ENCODE measurements at regions not wholly inside any gene's neighbourhood (a gene's known extent, or its start where the extent isn't known, plus 50 kb on each side); places are given as distances from the start of the nearest gene placed in this dataset.
"Not testable (repeated sequence)": the region's sequence is repeated elsewhere in the genome, so short reads cannot be mapped to it uniquely, and the experiment has no call there.

GRCh38 chr5:142542078-142542477, 143.8 kb downstream of the FGF1 start:
- no peak for DNase-seq (ENCODE audit: low read depth in 4 of 4, low spot score in 3 of 4)

DNA sequence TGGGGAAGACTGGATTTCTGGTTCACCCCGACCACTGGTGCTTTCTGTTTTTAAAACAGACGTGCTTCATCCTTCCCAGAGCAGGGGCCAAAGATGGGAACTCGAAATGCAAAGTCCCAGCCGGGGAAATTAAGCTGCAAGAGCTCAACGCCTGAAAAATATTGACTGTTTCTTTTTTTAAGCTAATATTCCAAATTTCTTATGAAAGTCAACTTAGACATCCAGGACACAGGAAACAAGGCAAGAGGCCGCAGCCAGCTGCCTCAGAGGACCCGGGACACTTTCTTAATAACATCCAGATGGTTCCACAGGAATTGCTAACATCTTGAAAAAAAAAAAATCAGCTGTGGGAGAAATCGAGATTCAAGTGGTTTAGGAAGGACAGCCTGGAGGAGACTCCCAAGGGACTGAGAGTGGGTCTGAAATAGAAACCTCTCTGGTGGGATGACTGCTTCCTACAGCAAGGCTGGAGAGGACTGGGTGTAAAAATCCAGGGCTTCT, 144.9 kb downstream of the FGF1 start:
- no peak for DNase-seq (ENCODE audit: low read depth in 4 of 4, low spot score in 3 of 4)

- DNase-seq (ENCODE audit: low read depth in 4 of 4, low spot score in 3 of 4) = no peak
Measured at GRCh38 chr5:142539154-142539740, 146.6 kb downstream of the FGF1 start.

GRCh38 chr5:142537938-142538337, 148.0 kb downstream of the FGF1 start:
- DNase-seq (ENCODE audit: low read depth in 4 of 4, low spot score in 3 of 4) = no peak

GRCh38 chr5:142532781-142533176, 153.1 kb downstream of the FGF1 start:
- no peak for DNase-seq (ENCODE audit: low read depth in 4 of 4, low spot score in 3 of 4)

GRCh38 chr5:142531977-142532780, 153.7 kb downstream of the FGF1 start:
- DNase-seq (ENCODE audit: low read depth in 4 of 4, low spot score in 3 of 4) = no peak

DNA sequence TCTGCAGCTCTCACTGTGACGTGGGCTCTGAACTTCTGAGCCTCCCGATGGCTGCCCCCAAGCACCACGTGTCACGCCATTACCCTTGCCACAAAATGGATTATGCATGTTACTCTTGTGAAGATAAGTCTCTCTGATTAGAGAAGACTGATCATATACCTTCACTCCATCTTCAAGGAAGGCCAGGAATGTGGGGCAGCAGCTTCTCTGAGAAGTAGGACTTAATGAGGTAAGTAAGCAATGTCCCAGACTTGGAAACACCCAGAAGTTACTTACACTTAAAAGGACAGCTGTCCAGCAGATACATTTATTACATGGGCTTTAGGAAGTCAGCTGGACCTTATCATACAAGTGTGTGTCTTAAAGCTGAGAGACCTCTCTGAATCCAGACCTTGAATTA, 155.0 kb downstream of the FGF1 start:
- no peak for DNase-seq (ENCODE audit: low read depth in 4 of 4, low spot score in 3 of 4)

GRCh38 chr5:142529626-142530278, 156.1 kb downstream of the FGF1 start:
- DNase-seq (ENCODE audit: low read depth in 4 of 4, low spot score in 3 of 4) = no peak

DNA sequence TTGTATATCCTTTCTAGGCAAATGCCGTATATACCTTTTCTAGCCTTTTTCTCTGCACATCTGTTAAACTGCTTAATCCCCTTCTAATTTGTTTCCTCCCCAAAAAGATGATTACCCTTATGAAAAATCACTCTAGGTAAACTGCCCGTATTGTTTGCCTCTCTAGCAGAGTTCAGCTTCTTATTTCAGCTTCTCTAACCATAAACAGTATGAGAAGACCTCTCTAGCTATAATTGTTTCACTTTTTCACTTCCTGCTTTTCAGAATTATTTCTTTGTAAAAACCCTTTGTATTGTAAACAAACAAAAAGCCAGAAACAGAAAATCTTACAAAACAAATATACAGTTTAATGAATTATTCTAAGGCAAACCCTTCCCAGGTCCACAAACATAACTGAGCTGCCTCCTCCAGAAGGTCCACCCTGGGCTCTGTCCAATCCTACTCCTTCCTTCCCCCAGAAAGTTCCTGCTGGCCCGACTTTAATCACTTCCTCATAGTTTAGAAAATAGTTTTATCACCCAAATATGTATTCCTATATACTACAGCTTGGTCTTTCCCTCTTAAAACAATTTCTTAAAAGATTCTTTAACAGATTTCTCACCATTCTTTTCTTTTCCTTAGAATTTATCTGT, 158.1 kb downstream of the FGF1 start:
- no peak for DNase-seq (ENCODE audit: low read depth in 4 of 4, low spot score in 3 of 4)

DNA sequence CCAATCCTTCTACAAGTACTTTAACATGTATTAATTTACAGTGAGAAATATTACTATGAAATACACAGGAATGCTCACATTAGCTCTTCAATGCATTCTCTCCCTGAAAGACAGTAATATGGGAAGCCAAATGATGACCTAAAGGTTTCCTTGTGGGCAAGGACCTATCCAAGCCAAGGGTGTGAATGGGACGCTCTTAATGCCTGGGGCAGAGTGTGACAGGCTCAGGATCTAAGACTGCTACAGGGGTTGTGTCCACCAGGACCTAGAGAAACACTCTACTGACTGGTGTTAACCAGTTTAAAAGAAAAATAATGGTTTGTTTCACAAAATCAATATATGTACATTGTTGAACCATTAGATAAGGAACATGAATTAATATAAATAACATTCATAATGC, 158.7 kb downstream of the FGF1 start:
- DNase-seq (ENCODE audit: low read depth in 4 of 4, low spot score in 3 of 4) = no peak

GRCh38 chr5:142522983-142523382, 162.9 kb downstream of the FGF1 start:
- DNase-seq (ENCODE audit: low read depth in 4 of 4, low spot score in 3 of 4) = no peak

GRCh38 chr5:142521706-142522105, 164.2 kb downstream of the FGF1 start:
- no peak for DNase-seq (ENCODE audit: low read depth in 4 of 4, low spot score in 3 of 4)

- no peak for DNase-seq (ENCODE audit: low read depth in 4 of 4, low spot score in 3 of 4)
Measured at GRCh38 chr5:142520885-142521284, 165.0 kb downstream of the FGF1 start.

GRCh38 chr5:142519913-142520312, 166.0 kb downstream of the FGF1 start:
- DNase-seq (ENCODE audit: low read depth in 4 of 4, low spot score in 3 of 4) = not testable (repeated sequence)

GRCh38 chr5:142517840-142518239, 168.1 kb downstream of the FGF1 start:
- DNase-seq (ENCODE audit: low read depth in 4 of 4, low spot score in 3 of 4) = no peak

GRCh38 chr5:142516732-142517131, 169.2 kb downstream of the FGF1 start:
- DNase-seq (ENCODE audit: low read depth in 4 of 4, low spot score in 3 of 4) = no peak

DNA sequence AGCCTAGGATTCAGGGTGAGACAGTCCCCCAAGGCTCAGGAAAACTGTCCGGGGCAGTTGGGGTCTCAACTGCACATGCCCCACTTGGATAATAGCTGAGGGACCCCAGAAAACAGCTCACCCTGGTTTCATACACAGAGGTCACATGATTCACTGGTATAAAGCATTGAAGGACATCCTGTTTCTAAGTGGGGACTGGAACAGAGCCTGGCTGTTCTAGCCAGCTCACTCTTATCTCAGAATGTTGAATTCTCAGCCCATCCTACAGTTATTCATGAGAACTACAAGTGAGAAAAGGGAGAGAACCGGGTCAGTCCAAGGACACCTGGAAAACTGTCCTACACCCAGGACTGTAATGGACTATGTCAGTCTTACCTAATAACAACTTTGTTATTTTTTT, 170.9 kb downstream of the FGF1 start:
- no peak for DNase-seq (ENCODE audit: low read depth in 4 of 4, low spot score in 3 of 4)

DNA sequence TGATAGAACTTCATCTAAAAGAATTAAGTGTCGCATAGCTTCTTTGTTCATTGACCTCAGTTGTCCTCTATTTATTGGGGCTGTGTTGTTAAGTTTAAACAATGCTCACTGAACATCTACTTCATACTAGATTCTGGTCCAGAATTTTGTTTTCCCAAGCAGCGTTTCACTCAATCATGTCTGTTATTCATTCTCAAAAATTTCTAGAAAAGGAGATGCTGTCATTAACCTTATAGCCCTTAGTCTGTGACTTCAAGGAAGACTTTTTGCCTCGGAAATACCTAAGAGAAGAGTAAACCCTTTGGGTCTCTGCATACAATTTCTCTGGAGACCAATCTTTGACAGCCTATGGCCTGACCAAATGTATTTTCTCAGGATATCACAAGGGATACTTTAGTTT, 171.7 kb downstream of the FGF1 start:
- no peak for DNase-seq (ENCODE audit: low read depth in 4 of 4, low spot score in 3 of 4)

DNA sequence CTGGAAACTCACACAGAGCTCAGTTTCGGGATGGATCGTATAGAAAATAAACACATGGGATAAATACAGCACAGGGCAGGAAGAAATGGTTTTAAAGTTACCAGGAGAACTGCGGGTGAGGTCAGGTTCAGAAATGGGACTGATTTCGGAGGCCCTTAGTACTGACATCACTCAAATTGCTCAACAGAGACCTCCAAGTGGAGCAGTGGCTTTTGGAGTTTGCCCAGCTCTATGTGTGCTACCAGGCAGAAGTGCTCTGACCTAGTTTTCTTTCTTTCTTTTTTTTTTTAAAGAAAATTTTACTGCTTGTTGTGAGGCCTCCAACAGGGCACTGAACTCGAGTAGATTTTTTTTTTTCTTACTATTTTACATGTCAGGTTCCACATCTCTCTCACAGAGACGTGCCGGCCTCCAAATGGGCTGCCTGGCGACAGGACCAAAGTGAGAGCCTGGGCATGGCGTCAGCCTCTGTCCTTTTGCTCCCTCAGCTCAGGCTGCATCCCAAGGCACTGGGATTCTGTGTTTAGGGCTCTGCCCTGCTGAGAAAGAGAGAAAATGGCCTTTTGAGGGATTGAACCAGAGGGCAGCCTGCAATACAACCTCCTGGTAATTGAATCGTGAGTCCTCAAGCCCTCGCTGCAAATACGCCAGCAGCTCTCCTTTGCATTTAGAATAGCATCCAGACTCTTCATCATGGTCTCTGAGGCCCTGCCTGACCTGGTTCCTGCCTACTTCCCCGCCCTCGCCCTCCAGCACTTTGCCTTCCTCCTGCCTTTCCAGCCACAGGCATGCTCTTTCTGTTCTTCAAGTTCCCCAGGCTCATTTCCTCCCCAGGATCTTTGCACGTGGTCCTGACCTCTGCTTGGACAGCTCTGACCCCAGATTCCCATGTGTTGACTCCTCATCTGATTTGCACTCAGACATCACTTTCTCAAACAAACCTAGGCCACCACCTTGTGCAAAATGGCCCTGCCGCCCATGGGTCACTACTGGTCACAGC, 173.5 kb downstream of the FGF1 start:
- no peak for DNase-seq (ENCODE audit: low read depth in 4 of 4, low spot score in 3 of 4)

GRCh38 chr5:142511358-142511757, 174.5 kb downstream of the FGF1 start:
- DNase-seq (ENCODE audit: low read depth in 4 of 4, low spot score in 3 of 4) = no peak

Data from right renal pelvis (tissue), 4 donors.